AG10803 (cell line): ENCODE measurements at regions not wholly inside any gene's neighbourhood (a gene's known extent, or its start where the extent isn't known, plus 50 kb on each side); places are given as distances from the start of the nearest gene placed in this dataset.

ENCODE experiments used
- DNase-seq: peaks from one replicate; pipeline ENCODE4 v3.0.0; 2010; ENCODE audit warnings: low read depth
- H3K4me3 ChIP-seq: 2 replicates; pipeline ENCODE4 v1.5.1; 2011; ENCODE audit warnings: mild to moderate bottlenecking, low read length, control low read depth
- CTCF ChIP-seq: conservative IDR thresholded peaks from 2 replicates; pipeline ENCODE4 v1.5.1; 2011; ENCODE audit warnings: mild to moderate bottlenecking, low read length, control low read depth, inconsistent platforms

GRCh38 chr15:70559265-70560239, 203.8 kb downstream of the UACA start:
- no peak for TF ChIP-seq CTCF
- H3K4me3 ChIP-seq, result no peak overlapping the region
- peak; percentile 18 for DNase-seq

GRCh38 chr15:70558406-70559264, 204.7 kb downstream of the UACA start:
- no peak for TF ChIP-seq CTCF
- H3K4me3 ChIP-seq, result no peak overlapping the region
- DNase-seq, result no peak

- H3K4me3 ChIP-seq, result no peak overlapping the region
- DNase-seq, result no peak
- TF ChIP-seq CTCF, result no peak
Measured at GRCh38 chr15:70557521-70558258, 205.7 kb downstream of the UACA start.

- no peak for DNase-seq
- H3K4me3 ChIP-seq, result no peak overlapping the region
- no peak for TF ChIP-seq CTCF
Measured at GRCh38 chr15:70556779-70557178, 206.6 kb downstream of the UACA start.

- no peak overlapping the region for H3K4me3 ChIP-seq
- DNase-seq, result no peak
- no peak for TF ChIP-seq CTCF
Measured at GRCh38 chr15:70556151-70556741, 207.1 kb downstream of the UACA start.

GRCh38 chr15:70555713-70556112, 207.6 kb downstream of the UACA start:
- no peak for TF ChIP-seq CTCF
- no peak for DNase-seq
- H3K4me3 ChIP-seq, result no peak overlapping the region
